Astrocyte of the cerebellum (primary cell): ENCODE measurements at regions not wholly inside any gene's neighbourhood (a gene's known extent, or its start where the extent isn't known, plus 50 kb on each side); places are given as distances from the start of the nearest gene placed in this dataset.
"Not testable (repeated sequence)": the region's sequence is repeated elsewhere in the genome, so short reads cannot be mapped to it uniquely, and the experiment has no call there.

Source experiments
- DNase-seq: peaks from one replicate; pipeline ENCODE4 v3.0.0-alpha.2; 2011; ENCODE audit warnings: low read depth
- H3K4me3 ChIP-seq: 2 replicates; pipeline ENCODE4 v1.5.1; 2011; ENCODE audit warnings: mild to moderate bottlenecking, low read depth, low read length, moderate library complexity
- CTCF ChIP-seq: IDR thresholded peaks from 2 replicates; pipeline ENCODE4 v1.5.1; 2012; ENCODE audit warnings: low read length, low read depth, moderate library complexity, mild to moderate bottlenecking; ENCODE audit errors: missing control alignments
- in situ Hi-C: cut with HindIII; loops from 2 replicates; pipeline ENCODE4 v1.10.0; 2017; ENCODE audit warnings: low sequenced_read_pairs

- no peak for TF ChIP-seq CTCF
- DNase-seq: no peak
These were observed 251.8 kb upstream of the NETO1 start for GRCh38 chr18:73119574-73119973.

GRCh38 chr18:73118121-73118816, 250.5 kb upstream of the NETO1 start:
- no peak for TF ChIP-seq CTCF
- peak; percentile 27 for DNase-seq
- no peak overlapping the region for H3K4me3 ChIP-seq
- in situ Hi-C loops: no loop called here

More at GRCh38 chr18:73119574-73119973, 251.8 kb upstream of the NETO1 start:
- in situ Hi-C loops: no loop called here
- no peak overlapping the region for H3K4me3 ChIP-seq

- no peak for TF ChIP-seq CTCF
- H3K4me3 ChIP-seq: no peak overlapping the region
- DNase-seq: no peak
- in situ Hi-C loops: no loop called here
These were observed 242.5 kb upstream of the NETO1 start for GRCh38 chr18:73110307-73110706.

GRCh38 chr18:73101977-73102376, 234.2 kb upstream of the NETO1 start:
- DNase-seq: no peak
- no peak for TF ChIP-seq CTCF
- no peak overlapping the region for H3K4me3 ChIP-seq
- in situ Hi-C loops: no loop called here

GRCh38 chr18:73101491-73101890, 233.7 kb upstream of the NETO1 start:
- in situ Hi-C loops, H3K4me3 ChIP-seq, DNase-seq: not testable (repeated sequence)

- DNase-seq: no peak
- in situ Hi-C loops: no loop called here
- H3K4me3 ChIP-seq: no peak overlapping the region
- TF ChIP-seq CTCF: no peak
These were observed 232.0 kb upstream of the NETO1 start for GRCh38 chr18:73099759-73100158.

- in situ Hi-C loops: no loop called here
- DNase-seq: no peak
- no peak overlapping the region for H3K4me3 ChIP-seq
These were observed 226.0 kb upstream of the NETO1 start for GRCh38 chr18:73093687-73094250.

More at GRCh38 chr18:73093687-73094250, 226.0 kb upstream of the NETO1 start:
- no peak for TF ChIP-seq CTCF
